CD4-positive, alpha-beta T cell (primary cell): ENCODE measurements at regions not wholly inside any gene's neighbourhood (a gene's known extent, or its start where the extent isn't known, plus 50 kb on each side); places are given as distances from the start of the nearest gene placed in this dataset.

Experiments used
- ATAC-seq: fragments of 200-7000 bp; cut with Tn5 transposase; one replicate; pipeline ENCODE4 v1.10.0; 2022; ENCODE audit warnings: mild to moderate bottlenecking; ENCODE audit not compliant: poor library complexity
- CTCF ChIA-PET: fragments of 350-600 bp; sonication (Branson Sonifier 250); formaldehyde crosslinking; loops from one replicate; lab custom pipeline; 2021; ENCODE audit warnings: antibody characterized with exemption, inconsistent platforms; lab: Charles Lee
- POLR2A ChIA-PET: fragments of 350-600 bp; sonication (Branson Sonifier 250); formaldehyde crosslinking; loops from one replicate; lab custom pipeline; 2021; ENCODE audit warnings: antibody characterized with exemption, inconsistent platforms; lab: Charles Lee
- DNase-seq, 14 experiments: peaks; one replicate each; pipeline ENCODE4 v3.0.0-alpha.2; 2013 to 2020; ENCODE audit warnings: mixed read lengths in 2 of 14
- H3K27ac ChIP-seq, 2 donors: one replicate each; pipeline versions ENCODE4 v1.5.1 to v1.7.0; 2013; ENCODE audit warnings: low read length in 2 of 2, low read depth in 1 of 2, mild to moderate bottlenecking in 1 of 2
- H3K27me3 ChIP-seq, 2 experiments: 1 replicate in 1 of 2; 2 replicates in 1 of 2; pipeline versions ENCODE4 v1.6.1 to v1.7.0; 2013; ENCODE audit warnings: low read length in 2 of 2, control low read depth in 1 of 2, mild to moderate bottlenecking in 1 of 2, moderate library complexity in 1 of 2; ENCODE audit not compliant: insufficient read depth in 2 of 2, control insufficient read depth in 1 of 2
- H3K36me3 ChIP-seq: one replicate; pipeline ENCODE4 v1.6.1; 2013; ENCODE audit warnings: low read length, control low read depth; ENCODE audit not compliant: insufficient read depth
- H3K4me1 ChIP-seq: one replicate; pipeline ENCODE4 v1.6.1; 2013; ENCODE audit warnings: low read length, control low read depth; ENCODE audit not compliant: insufficient read depth
- H3K4me3 ChIP-seq: one replicate; pipeline ENCODE4 v1.5.1; 2013; ENCODE audit warnings: mild to moderate bottlenecking, low read length, moderate library complexity
- H3K9me3 ChIP-seq, 2 experiments: 1 replicate in 1 of 2; 2 replicates in 1 of 2; pipeline versions ENCODE4 v1.6.1 to v1.7.0; 2013; ENCODE audit warnings: low read length in 2 of 2, mild to moderate bottlenecking in 2 of 2, control low read depth in 1 of 2, moderate library complexity in 1 of 2; ENCODE audit not compliant: control insufficient read depth in 1 of 2, insufficient read depth in 1 of 2
- H3K27ac Mint-ChIP-seq: one replicate; pipeline ENCODE4 v1.8.0; 2020; ENCODE audit warnings: mixed read lengths
- H3K27me3 Mint-ChIP-seq: one replicate; pipeline ENCODE4 v1.8.0; 2021; ENCODE audit warnings: mixed read lengths
- H3K36me3 Mint-ChIP-seq: one replicate; pipeline ENCODE4 v1.8.0; 2021; ENCODE audit warnings: low read depth, mixed read lengths
- H3K4me1 Mint-ChIP-seq: one replicate; pipeline ENCODE4 v1.8.0; 2021; ENCODE audit warnings: low read depth, mixed read lengths
- H3K4me3 Mint-ChIP-seq: one replicate; pipeline ENCODE4 v1.8.0; 2020; ENCODE audit warnings: mild to moderate bottlenecking, mixed read lengths
- H3K9me3 Mint-ChIP-seq: one replicate; pipeline ENCODE4 v1.8.0; 2020; ENCODE audit warnings: mixed read lengths
- intact Hi-C, 2 experiments: fragments of 100-400 bp; cut with DNase I in 1 of 2; cut with micrococcal nuclease in 1 of 2; formaldehyde crosslinking; loops; one replicate each; pipeline versions ENCODE4 v1.15.1 to v1.9.0; 2023 to 2025; cut with DNase I, micrococcal nuclease
- TF ChIP-seq, protein P1 (sequence below): fragments of 200-600 bp; IDR thresholded peaks from one replicate; pipeline ENCODE4 v1.8.0; 2022; ENCODE audit warnings: antibody characterized with exemption, mild to moderate bottlenecking

DNA sequence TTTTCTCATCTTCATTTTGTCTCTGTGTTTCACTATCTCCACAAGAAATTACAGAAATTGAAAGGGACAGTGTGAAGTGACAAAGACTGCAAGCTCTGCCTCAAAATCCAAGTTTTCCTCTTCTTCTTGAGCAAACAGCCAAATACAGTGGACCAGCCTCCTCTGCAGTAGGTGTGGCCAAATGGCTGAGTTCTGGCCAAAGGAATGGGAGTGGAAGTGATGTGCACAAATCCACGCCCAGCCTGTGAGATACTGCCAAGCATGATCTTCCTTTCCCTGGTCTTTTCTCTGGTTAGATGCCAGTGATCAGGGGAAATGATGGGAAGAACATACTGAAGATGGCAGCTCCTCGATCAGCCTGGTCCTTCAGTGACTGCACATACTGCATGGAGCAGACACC, 111.0 kb upstream of the CPNE4 start:
- TF ChIP-seq, protein P1, sequence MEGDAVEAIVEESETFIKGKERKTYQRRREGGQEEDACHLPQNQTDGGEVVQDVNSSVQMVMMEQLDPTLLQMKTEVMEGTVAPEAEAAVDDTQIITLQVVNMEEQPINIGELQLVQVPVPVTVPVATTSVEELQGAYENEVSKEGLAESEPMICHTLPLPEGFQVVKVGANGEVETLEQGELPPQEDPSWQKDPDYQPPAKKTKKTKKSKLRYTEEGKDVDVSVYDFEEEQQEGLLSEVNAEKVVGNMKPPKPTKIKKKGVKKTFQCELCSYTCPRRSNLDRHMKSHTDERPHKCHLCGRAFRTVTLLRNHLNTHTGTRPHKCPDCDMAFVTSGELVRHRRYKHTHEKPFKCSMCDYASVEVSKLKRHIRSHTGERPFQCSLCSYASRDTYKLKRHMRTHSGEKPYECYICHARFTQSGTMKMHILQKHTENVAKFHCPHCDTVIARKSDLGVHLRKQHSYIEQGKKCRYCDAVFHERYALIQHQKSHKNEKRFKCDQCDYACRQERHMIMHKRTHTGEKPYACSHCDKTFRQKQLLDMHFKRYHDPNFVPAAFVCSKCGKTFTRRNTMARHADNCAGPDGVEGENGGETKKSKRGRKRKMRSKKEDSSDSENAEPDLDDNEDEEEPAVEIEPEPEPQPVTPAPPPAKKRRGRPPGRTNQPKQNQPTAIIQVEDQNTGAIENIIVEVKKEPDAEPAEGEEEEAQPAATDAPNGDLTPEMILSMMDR, result no peak
- no peaks in the 10 kb centered on the region for H3K36me3 Mint-ChIP-seq
- ATAC-seq (no peak), DNase-seq (no peak)
- no peak overlapping the region for H3K4me3 Mint-ChIP-seq
- H3K9me3 Mint-ChIP-seq, result no peaks in the 10 kb centered on the region
- H3K4me1 Mint-ChIP-seq, result no peaks in the 10 kb centered on the region
- Histone ChIP-seq H3K27ac (no peak overlapping the region), H3K9me3 (no peaks in the 10 kb centered on the region), H3K4me3 (no peak overlapping the region), H3K36me3 (no peaks in the 10 kb centered on the region), H3K27me3 (no peaks in the 10 kb centered on the region), H3K4me1 (no peaks in the 10 kb centered on the region)
- peaks cover 11% of the 10 kb centered on the region for H3K27me3 Mint-ChIP-seq
- ChIA-PET CTCF (no interaction called here), POLR2A (no interaction called here)
- H3K27ac Mint-ChIP-seq, result no peak overlapping the region
- intact Hi-C loops, result no loop called here

- H3K9me3 ChIP-seq, result no peaks in the 10 kb centered on the region
- Mint-ChIP-seq H3K36me3 (no peaks in the 10 kb centered on the region), H3K27ac (no peak overlapping the region), H3K4me3 (no peak overlapping the region), H3K27me3 (peaks cover 27% of the 10 kb centered on the region), H3K9me3 (no peaks in the 10 kb centered on the region), H3K4me1 (no peaks in the 10 kb centered on the region)
- DNase-seq (no peak), ATAC-seq (no peak)
- ChIA-PET CTCF (no interaction called here), POLR2A (no interaction called here)
- intact Hi-C loops, result no loop called here
- H3K27me3 ChIP-seq, result no peaks in the 10 kb centered on the region
- no peaks in the 10 kb centered on the region for H3K4me1 ChIP-seq
- TF ChIP-seq, protein P1, result no peak
- no peaks in the 10 kb centered on the region for H3K36me3 ChIP-seq
- H3K27ac ChIP-seq, result no peak overlapping the region
- no peak overlapping the region for H3K4me3 ChIP-seq
Observed at GRCh38 chr3:132154619-132155018, 119.8 kb upstream of the CPNE4 start.

GRCh38 chr3:132159145-132159544, 124.3 kb upstream of the CPNE4 start:
- Mint-ChIP-seq H3K4me1 (no peaks in the 10 kb centered on the region), H3K4me3 (no peak overlapping the region), H3K27ac (no peak overlapping the region), H3K9me3 (no peaks in the 10 kb centered on the region), H3K27me3 (peaks cover 27% of the 10 kb centered on the region), H3K36me3 (no peaks in the 10 kb centered on the region)
- Histone ChIP-seq H3K4me3 (no peak overlapping the region), H3K9me3 (no peaks in the 10 kb centered on the region), H3K27me3 (no peaks in the 10 kb centered on the region), H3K36me3 (no peaks in the 10 kb centered on the region), H3K27ac (no peak overlapping the region), H3K4me1 (no peaks in the 10 kb centered on the region)
- no peak for DNase-seq
- no peak for ATAC-seq
- ChIA-PET POLR2A (no interaction called here), CTCF (no interaction called here)
- TF ChIP-seq, protein P1, result no peak
- intact Hi-C loops, result no loop called here
